ENCODE measurements at regions not wholly inside any gene's neighbourhood (a gene's known extent, or its start where the extent isn't known, plus 50 kb on each side); places are given as distances from the start of the nearest gene placed in this dataset.
A peak's percentile ranks its signal among the peaks of the same experiment; 100 is the strongest.
"Not testable (repeated sequence)": the region's sequence is repeated elsewhere in the genome, so short reads cannot be mapped to it uniquely, and the experiment has no call there.

- not testable (repeated sequence) for DNase-seq (ENCODE audit: low read depth in 2 of 2)
These were observed 180.9 kb downstream of the CEP170 start for GRCh38 chr1:243074224-243074623.

GRCh38 chr1:243067056-243067455, 188.0 kb downstream of the CEP170 start:
- DNase-seq (ENCODE audit: low read depth in 2 of 2), result not testable (repeated sequence)

DNA sequence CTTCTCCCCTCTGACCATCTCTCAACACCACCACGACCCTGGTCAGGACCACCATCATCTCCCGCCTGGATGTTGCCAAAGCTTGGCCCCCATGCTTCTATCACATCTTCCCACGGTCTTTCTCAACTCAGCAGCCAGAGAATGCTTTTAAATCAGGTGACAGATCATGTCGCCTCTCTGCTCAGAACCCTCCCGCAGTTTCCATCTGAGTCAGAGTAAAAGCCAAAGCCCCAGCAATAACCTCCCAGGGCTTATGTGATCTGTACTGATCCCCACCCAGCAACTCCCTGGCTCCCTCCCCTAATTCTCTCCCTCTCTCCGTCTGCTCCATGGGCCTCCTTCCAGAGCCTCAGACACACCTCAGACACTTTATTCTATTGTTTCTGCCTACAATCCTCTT, 193.1 kb downstream of the CEP170 start:
- not testable (repeated sequence) for DNase-seq (ENCODE audit: low read depth in 2 of 2)

- DNase-seq (ENCODE audit: low read depth in 2 of 2), result not testable (repeated sequence)
These were observed 199.6 kb downstream of the CEP170 start for GRCh38 chr1:243055510-243055909.

DNA sequence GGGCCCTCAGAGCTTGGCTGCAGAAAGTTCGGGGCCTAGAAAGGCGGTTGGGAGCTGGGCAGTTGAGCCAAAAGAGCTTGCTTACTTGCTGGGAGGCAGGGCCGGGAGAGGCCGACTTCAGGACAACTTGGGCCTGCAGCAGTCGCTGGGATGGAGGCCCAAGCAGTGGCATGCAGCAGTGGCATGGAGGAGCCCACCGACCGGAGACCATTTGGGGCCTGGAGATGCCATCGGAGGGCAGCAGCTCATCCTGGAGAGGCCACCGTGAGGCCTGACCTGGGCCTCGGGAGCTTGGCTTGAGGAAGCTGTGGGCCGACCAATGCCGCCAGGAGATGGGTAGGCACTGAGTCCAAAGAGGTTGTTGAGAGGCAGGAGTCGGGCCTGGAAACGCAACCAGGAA, 200.0 kb downstream of the CEP170 start:
- DNase-seq (ENCODE audit: low read depth in 2 of 2), result not testable (repeated sequence)

DNA sequence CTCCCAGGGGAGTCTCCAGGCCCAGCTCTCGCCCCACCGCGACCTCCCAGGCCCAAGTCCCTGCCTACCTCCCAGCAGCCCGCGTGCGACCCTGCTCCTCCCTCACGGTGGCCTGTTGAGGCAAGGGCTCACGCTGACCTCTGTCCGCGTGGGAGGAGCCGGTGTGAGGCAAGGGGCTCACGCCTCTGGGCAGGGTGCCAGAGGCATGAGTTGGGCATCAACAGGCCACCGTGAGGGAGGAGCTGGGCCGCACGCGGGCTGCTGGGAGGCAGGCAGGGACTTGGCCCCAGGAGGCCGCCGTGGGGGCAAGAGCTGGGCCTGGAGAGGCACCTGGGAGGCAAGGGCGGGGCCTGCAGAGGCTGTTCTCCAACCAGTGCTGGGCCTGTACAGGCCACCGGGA, 200.4 kb downstream of the CEP170 start:
- DNase-seq (ENCODE audit: low read depth in 2 of 2), result not testable (repeated sequence)

- DNase-seq (ENCODE audit: low read depth in 2 of 2), result not testable (repeated sequence)
These were observed 202.0 kb downstream of the CEP170 start for GRCh38 chr1:243053048-243053447.

DNA sequence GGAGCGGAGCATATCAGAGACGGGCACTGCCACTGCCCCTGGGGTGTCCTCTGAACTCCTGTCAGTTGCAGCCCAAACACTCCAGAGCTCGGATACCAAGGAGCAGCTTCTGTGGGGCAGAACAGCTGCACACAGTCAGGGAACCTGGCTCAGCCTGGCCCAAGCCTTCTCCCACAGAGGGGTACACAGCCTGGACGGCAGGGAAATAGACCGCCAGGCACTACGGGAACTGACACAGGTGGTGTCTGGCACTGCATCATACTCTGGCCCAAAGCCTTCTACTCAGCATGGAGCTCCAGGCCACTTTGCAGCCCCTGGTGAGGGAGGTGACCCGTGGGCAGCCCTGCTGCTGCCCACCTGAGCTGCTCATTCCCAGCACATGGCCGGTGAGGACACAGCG, 204.5 kb downstream of the CEP170 start:
- DNase-seq (ENCODE audit: low read depth in 2 of 2), result not testable (repeated sequence)

- not testable (repeated sequence) for DNase-seq (ENCODE audit: low read depth in 2 of 2)
These were observed 205.4 kb downstream of the CEP170 start for GRCh38 chr1:243049716-243050115.

GRCh38 chr1:243021365-243021764, 233.7 kb downstream of the CEP170 start:
- not testable (repeated sequence) for DNase-seq (ENCODE audit: low read depth in 2 of 2)

GRCh38 chr1:243019030-243019635, 235.9 kb downstream of the CEP170 start:
- peak; percentile 5 to 15 for DNase-seq (ENCODE audit: low read depth in 2 of 2)

DNA sequence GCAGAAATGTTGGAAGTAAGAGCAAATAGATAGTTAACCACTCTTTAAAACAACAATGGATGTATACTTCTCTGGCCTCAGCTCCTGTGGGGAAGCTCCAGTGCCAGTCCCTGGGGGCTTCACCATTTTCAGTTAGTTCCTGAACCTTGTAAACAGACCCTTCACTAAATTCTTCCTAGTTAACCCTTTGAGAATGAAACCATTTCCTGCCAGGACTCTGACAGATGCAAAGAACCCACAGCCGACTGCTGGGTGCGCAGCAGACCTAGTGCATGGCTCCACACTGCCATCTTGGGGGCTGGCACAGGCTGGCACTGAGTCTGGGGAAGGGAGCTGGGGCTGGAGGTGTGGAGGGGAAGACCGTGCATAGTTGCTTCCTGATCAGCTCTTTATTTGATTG, 244.4 kb downstream of the CEP170 start:
- DNase-seq (ENCODE audit: low read depth in 2 of 2), result not testable (repeated sequence)

- not testable (repeated sequence) for DNase-seq (ENCODE audit: low read depth in 2 of 2)
These were observed 254.1 kb downstream of the CEP170 start for GRCh38 chr1:243001003-243001402.

DNA sequence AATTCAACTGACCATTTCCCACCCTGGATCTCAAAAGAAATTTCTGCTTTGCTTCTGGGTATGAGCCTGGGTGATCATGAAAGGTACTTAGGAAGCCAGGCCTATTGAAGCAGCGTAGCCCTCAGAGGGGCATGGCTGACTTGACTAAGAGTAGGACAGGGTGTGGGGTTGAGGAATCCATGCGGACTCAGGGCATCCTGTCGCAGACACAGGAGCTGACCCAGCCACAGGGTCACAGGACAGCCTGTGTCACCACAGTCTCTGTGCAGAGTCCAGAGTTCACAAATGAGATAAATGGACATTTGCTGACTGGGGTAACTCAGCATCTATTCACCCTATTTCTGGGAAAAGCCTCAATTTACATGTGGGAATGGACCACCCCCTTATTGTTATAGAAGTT, 262.3 kb downstream of the CEP170 start:
- not testable (repeated sequence) for DNase-seq (ENCODE audit: low read depth in 2 of 2)

DNA sequence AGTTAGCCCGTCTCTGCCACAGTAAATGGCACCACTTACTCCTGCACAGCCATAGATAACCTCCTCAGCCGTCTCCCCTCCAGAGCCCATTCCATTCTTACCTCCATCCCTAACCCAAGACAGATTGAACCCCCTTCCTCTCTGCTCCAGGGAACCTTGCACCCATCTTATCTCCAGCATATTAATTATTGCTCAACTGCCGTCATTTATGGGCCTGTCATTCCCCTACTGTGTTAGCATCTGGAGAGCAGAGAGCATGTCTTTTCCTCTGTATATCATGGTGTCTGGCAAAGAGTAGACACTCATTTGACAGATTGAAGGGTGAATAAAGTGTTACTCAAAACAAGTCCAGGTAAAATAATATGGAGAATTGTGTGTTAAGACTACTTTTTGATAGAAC, 270.0 kb downstream of the CEP170 start:
- not testable (repeated sequence) for DNase-seq (ENCODE audit: low read depth in 2 of 2)

DNA sequence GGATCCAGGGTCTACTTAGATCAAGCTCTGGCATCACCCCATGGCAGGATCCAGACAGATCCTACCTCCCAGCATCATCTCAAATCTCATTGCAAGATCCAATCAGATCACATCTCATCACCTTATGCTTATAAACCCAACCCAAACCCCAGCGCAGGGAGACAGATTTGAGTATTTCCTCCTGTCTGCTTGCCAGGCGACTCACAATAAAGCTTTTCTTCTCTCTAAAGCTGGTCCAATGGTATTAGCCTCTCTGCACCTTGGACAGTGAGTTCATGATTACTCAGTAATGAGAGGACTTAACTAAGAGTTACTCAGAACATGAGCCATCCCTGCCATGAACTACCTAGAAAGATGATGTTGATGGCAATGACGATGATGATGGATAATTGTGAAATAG, 281.7 kb downstream of the CEP170 start:
- not testable (repeated sequence) for DNase-seq (ENCODE audit: low read depth in 2 of 2)

DNA sequence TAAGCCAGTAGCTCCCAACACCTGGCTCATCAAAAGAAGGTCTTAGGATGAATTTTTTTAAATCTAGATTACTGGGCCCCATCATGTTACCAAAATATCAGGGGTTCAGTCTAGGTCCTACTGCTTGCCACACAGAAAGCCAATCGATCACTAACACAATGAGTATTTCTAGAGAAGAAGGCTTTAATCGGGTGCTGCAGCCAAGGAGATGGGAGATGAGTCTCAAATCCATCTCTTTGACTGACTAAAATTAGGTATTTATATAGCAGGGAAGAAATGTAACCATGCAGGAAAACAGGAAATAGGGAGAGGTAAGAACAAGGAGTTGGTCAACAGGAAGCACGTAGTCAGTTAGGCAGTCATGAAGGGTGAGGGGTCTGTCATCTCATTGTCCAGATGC, 288.2 kb downstream of the CEP170 start:
- DNase-seq (ENCODE audit: low read depth in 2 of 2), result no peak

DNA sequence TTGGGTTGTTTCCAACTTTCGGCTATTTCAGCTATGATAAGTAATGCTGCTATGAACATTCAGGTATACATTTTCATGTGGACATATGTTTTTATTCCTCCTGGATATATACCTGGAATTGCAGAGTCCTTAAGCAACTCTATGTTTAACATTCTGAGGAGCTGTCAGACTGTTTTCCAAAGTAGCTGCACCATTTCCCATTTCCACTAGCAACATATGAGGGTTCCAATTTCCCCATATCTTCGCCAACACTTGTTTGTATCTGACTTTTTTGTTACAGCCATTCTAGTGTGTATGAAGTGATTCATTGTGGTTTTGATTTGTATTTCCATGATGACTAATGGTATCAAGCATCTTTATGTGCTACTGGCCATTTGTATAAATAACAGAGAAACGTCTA, 295.7 kb downstream of the CEP170 start:
- not testable (repeated sequence) for DNase-seq (ENCODE audit: low read depth in 2 of 2)

DNA sequence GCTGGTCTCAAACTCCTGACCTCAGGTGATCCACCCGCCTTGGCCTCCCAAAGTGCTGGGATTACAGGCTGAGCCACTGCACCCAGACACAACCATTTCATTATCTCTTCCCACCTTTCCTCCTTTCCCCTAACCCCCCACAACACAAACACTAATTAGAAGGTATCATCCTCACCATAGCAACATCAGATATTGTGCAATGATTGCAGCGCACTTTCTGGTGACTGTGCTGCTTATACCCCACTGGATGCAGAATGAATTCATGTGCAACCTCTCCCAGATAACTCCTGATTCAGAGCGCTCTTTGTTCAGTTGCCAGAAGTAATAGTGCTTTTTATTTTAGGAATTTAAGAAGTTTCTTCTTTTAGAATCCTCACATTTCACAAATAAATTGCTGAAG, 300.1 kb downstream of the CEP170 start:
- not testable (repeated sequence) for DNase-seq (ENCODE audit: low read depth in 2 of 2)

- no peak for DNase-seq (ENCODE audit: low read depth in 2 of 2)
These were observed 308.9 kb downstream of the CEP170 start for GRCh38 chr1:242946206-242946605.

DNA sequence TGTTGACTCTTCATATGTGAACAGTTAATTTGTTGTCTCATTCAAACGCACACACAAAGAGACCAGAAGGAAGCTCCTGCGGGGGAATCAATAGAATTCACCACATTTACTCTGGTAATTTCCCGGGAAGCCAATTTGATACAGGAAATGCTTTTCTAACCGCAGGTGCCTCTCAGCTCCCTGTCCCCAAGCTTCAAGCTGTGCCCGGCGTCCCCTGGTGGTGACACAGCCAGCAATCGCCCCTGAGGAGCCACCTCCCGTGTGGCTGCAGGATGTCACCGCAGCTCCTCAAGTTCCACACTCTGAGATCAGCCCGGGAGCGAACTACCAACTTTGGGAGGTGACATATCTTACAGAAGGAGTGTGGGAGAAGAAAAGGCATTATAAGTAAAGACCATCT, 318.4 kb downstream of the CEP170 start:
- not testable (repeated sequence) for DNase-seq (ENCODE audit: low read depth in 2 of 2)

DNA sequence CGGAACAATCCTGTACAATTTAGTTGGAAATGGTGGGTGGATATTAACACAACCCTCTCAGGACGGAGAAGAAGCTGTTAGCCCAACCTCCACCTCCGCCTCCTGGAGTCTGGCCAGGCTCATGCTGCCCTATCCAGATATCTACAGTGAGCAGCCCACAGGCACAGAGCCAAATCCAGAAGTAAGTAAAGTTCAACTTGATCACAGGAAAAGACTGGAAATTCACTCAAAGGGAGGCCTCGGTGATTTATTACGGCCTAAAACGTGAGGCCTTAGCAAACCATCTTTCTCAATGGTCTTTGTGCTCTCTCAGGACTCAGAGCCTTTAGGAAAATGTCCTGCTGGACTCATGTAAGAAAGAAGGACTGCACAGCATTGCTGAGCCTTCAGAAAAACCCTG, 330.4 kb downstream of the CEP170 start:
- DNase-seq (ENCODE audit: low read depth in 2 of 2), result not testable (repeated sequence)

- DNase-seq (ENCODE audit: low read depth in 2 of 2), result not testable (repeated sequence)
These were observed 331.5 kb downstream of the CEP170 start for GRCh38 chr1:242923603-242924002.

GRCh38 chr1:242914729-242915128, 340.4 kb downstream of the CEP170 start:
- not testable (repeated sequence) for DNase-seq (ENCODE audit: low read depth in 2 of 2)
